SK-N-SH treated with all-trans-retinoic acid at 6 μM for 48 hours (cell line): ENCODE measurements at regions not wholly inside any gene's neighbourhood (a gene's known extent, or its start where the extent isn't known, plus 50 kb on each side); places are given as distances from the start of the nearest gene placed in this dataset.

Experiments used
- ATAC-seq: fragments of 200-7000 bp; cut with Tn5 transposase; 3 replicates; pipeline ENCODE4 v1.9.1; 2020; ENCODE audit warnings: mild to moderate bottlenecking, moderate library complexity
- ARNTL ChIP-seq: fragments of 450-650 bp; formaldehyde crosslinking; IDR thresholded peaks from 2 replicates; pipeline ENCODE4 v1.5.0; 2020; ENCODE audit warnings: low read depth, mild to moderate bottlenecking, moderate library complexity, borderline replicate concordance
- BACH2 ChIP-seq: fragments of 250-450 bp; sonication (Bioruptor Pico); IDR thresholded peaks from 2 replicates; pipeline ENCODE4 v1.9.0; 2021; ENCODE audit warnings: mild to moderate bottlenecking, borderline replicate concordance
- CSDC2 ChIP-seq: fragments of 250-450 bp; sonication (Bioruptor Pico); IDR thresholded peaks from 2 replicates; pipeline ENCODE4 v1.5.0; 2020; ENCODE audit warnings: mild to moderate bottlenecking, moderate library complexity
- ESRRG ChIP-seq: fragments of 250-450 bp; sonication (Bioruptor Pico); IDR thresholded peaks from 2 replicates; pipeline ENCODE4 v1.6.1; 2021; ENCODE audit warnings: mild to moderate bottlenecking
- GLIS3 ChIP-seq: fragments of 250-450 bp; sonication (Bioruptor Pico); IDR thresholded peaks from 2 replicates; pipeline ENCODE4 v1.5.0; 2020; ENCODE audit warnings: mild to moderate bottlenecking, moderate library complexity
- OSR1 ChIP-seq: fragments of 250-450 bp; sonication (Bioruptor Pico); IDR thresholded peaks from 2 replicates; pipeline ENCODE4 v1.8.0; 2022; ENCODE audit warnings: moderate library complexity, mild to moderate bottlenecking, inconsistent platforms
- PPARA ChIP-seq: fragments of 250-450 bp; sonication (Bioruptor Pico); IDR thresholded peaks from 2 replicates; pipeline ENCODE4 v1.5.0; 2020; ENCODE audit warnings: mild to moderate bottlenecking, borderline replicate concordance
- SNAI2 ChIP-seq: fragments of 250-450 bp; sonication (Bioruptor Pico); IDR thresholded peaks from 2 replicates; pipeline ENCODE4 v1.5.0; 2020; ENCODE audit warnings: mild to moderate bottlenecking, moderate library complexity
- TCF4 ChIP-seq: fragments of 250-450 bp; sonication (Bioruptor Pico); IDR thresholded peaks from 2 replicates; pipeline ENCODE4 v1.8.0; 2021; ENCODE audit warnings: mild to moderate bottlenecking, moderate library complexity, borderline replicate concordance
- TOX ChIP-seq: fragments of 250-450 bp; sonication (Bioruptor Pico); IDR thresholded peaks from 2 replicates; pipeline ENCODE4 v1.8.0; 2021; ENCODE audit warnings: mild to moderate bottlenecking, moderate library complexity, borderline replicate concordance
- ZC3H10 ChIP-seq: fragments of 250-450 bp; sonication (Bioruptor Pico); IDR thresholded peaks from 2 replicates; pipeline ENCODE4 v1.5.1; 2021; ENCODE audit warnings: mild to moderate bottlenecking, moderate library complexity
- ZFP30 ChIP-seq: fragments of 450-650 bp; formaldehyde crosslinking; IDR thresholded peaks from 2 replicates; pipeline ENCODE4 v1.5.0; 2022; ENCODE audit warnings: mild to moderate bottlenecking, moderate library complexity
- ZNF70 ChIP-seq: fragments of 450-650 bp; formaldehyde crosslinking; IDR thresholded peaks from 2 replicates; pipeline ENCODE4 v1.5.0; 2020; ENCODE audit warnings: mild to moderate bottlenecking, moderate library complexity
- ZNF8 ChIP-seq: fragments of 450-650 bp; formaldehyde crosslinking; IDR thresholded peaks from 2 replicates; pipeline ENCODE4 v1.5.0; 2020; ENCODE audit warnings: mild to moderate bottlenecking, moderate library complexity
- TF ChIP-seq, protein P1 (sequence below): fragments of 250-450 bp; sonication (Bioruptor Pico); IDR thresholded peaks from 2 replicates; pipeline ENCODE4 v1.5.1; 2020; ENCODE audit warnings: low read depth, mild to moderate bottlenecking, moderate library complexity
- TF ChIP-seq, protein P2 (sequence below): fragments of 250-450 bp; sonication (Bioruptor Pico); IDR thresholded peaks from 2 replicates; pipeline ENCODE4 v1.5.0; 2020; ENCODE audit warnings: mild to moderate bottlenecking, moderate library complexity
- TF ChIP-seq, protein P3 (sequence below): fragments of 250-450 bp; sonication (Bioruptor Pico); IDR thresholded peaks from 2 replicates; pipeline ENCODE4 v1.8.0; 2021; ENCODE audit warnings: low read depth, mild to moderate bottlenecking, moderate library complexity, borderline replicate concordance
- TF ChIP-seq, protein P4 (sequence below): fragments of 250-450 bp; sonication (Bioruptor Pico); IDR thresholded peaks from 2 replicates; pipeline ENCODE4 v1.8.0; 2020; ENCODE audit warnings: mild to moderate bottlenecking, moderate library complexity, borderline replicate concordance
- TF ChIP-seq, protein P5 (sequence below): fragments of 250-450 bp; sonication (Bioruptor Pico); IDR thresholded peaks from 2 replicates; pipeline ENCODE4 v1.5.1; 2021; ENCODE audit warnings: mild to moderate bottlenecking, moderate library complexity

DNA sequence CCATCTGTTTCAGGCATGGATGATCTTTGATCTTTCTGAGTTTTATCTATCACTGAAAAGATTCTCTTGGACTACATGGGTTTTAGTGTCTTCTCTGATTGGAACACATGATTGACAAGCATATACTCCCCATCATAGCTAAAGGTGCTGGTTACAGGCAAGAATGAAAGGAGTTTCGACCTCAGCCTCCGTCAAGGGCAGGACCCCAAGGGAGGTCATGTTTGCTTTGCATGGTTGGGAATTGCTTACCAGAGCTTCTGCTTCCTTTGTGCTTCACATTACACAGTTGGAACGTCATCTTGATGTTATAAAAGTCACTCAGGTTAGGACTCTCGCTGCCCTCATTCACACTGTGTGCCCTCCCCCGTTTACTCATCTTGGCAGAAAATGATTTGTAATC is 287.7 kb downstream of the PIK3C3 start:
- TF ChIP-seq ZNF70 (CRISPR knock-in tag) (no peak), ZFP30 (CRISPR knock-in tag) (no peak), CSDC2 (CRISPR knock-in tag) (no peak), TCF4 (no peak)
- TF ChIP-seq, protein P1, sequence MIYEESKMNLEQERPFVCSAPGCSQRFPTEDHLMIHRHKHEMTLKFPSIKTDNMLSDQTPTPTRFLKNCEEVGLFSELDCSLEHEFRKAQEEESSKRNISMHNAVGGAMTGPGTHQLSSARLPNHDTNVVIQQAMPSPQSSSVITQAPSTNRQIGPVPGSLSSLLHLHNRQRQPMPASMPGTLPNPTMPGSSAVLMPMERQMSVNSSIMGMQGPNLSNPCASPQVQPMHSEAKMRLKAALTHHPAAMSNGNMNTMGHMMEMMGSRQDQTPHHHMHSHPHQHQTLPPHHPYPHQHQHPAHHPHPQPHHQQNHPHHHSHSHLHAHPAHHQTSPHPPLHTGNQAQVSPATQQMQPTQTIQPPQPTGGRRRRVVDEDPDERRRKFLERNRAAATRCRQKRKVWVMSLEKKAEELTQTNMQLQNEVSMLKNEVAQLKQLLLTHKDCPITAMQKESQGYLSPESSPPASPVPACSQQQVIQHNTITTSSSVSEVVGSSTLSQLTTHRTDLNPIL (CRISPR knock-in tag) = no peak
- TF ChIP-seq, protein P2, sequence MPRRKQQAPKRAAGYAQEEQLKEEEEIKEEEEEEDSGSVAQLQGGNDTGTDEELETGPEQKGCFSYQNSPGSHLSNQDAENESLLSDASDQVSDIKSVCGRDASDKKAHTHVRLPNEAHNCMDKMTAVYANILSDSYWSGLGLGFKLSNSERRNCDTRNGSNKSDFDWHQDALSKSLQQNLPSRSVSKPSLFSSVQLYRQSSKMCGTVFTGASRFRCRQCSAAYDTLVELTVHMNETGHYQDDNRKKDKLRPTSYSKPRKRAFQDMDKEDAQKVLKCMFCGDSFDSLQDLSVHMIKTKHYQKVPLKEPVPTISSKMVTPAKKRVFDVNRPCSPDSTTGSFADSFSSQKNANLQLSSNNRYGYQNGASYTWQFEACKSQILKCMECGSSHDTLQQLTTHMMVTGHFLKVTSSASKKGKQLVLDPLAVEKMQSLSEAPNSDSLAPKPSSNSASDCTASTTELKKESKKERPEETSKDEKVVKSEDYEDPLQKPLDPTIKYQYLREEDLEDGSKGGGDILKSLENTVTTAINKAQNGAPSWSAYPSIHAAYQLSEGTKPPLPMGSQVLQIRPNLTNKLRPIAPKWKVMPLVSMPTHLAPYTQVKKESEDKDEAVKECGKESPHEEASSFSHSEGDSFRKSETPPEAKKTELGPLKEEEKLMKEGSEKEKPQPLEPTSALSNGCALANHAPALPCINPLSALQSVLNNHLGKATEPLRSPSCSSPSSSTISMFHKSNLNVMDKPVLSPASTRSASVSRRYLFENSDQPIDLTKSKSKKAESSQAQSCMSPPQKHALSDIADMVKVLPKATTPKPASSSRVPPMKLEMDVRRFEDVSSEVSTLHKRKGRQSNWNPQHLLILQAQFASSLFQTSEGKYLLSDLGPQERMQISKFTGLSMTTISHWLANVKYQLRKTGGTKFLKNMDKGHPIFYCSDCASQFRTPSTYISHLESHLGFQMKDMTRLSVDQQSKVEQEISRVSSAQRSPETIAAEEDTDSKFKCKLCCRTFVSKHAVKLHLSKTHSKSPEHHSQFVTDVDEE = no peak

DNA sequence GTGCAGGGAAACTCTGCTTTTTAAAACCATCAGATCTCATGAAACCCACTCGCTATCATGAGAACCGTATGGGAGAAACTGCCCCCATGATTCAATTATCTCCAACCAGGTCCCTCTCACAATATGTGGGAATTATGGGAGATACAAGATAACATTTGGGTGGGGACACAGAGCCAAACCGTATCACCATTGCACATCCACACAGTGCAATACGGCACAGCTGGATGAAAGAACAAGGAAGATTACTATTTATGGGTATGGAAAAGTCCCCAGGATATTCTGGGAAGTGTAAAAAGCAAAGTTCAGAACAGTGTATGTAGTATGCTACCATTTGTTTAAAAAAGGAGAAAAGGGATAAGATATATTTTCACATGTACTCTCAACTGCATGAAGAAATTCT is 290.1 kb downstream of the PIK3C3 start:
- ATAC-seq = no peak
- TF ChIP-seq TCF4 (no peak), ZC3H10 (no peak), OSR1 (CRISPR knock-in tag) (no peak), BACH2 (CRISPR knock-in tag) (no peak), ZFP30 (CRISPR knock-in tag) (no peak), TOX (CRISPR knock-in tag) (no peak), ZNF8 (CRISPR knock-in tag) (no peak), ZNF70 (CRISPR knock-in tag) (no peak), ARNTL (CRISPR knock-in tag) (no peak), GLIS3 (CRISPR knock-in tag) (no peak), SNAI2 (CRISPR knock-in tag) (no peak), ESRRG (no peak), CSDC2 (CRISPR knock-in tag) (no peak), PPARA (CRISPR knock-in tag) (no peak)
- TF ChIP-seq, protein P3, sequence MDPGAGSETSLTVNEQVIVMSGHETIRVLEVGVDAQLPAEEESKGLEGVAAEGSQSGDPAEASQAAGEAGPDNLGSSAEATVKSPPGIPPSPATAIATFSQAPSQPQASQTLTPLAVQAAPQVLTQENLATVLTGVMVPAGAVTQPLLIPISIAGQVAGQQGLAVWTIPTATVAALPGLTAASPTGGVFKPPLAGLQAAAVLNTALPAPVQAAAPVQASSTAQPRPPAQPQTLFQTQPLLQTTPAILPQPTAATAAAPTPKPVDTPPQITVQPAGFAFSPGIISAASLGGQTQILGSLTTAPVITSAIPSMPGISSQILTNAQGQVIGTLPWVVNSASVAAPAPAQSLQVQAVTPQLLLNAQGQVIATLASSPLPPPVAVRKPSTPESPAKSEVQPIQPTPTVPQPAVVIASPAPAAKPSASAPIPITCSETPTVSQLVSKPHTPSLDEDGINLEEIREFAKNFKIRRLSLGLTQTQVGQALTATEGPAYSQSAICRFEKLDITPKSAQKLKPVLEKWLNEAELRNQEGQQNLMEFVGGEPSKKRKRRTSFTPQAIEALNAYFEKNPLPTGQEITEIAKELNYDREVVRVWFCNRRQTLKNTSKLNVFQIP (CRISPR knock-in tag) = no peak
- TF ChIP-seq, protein P4, sequence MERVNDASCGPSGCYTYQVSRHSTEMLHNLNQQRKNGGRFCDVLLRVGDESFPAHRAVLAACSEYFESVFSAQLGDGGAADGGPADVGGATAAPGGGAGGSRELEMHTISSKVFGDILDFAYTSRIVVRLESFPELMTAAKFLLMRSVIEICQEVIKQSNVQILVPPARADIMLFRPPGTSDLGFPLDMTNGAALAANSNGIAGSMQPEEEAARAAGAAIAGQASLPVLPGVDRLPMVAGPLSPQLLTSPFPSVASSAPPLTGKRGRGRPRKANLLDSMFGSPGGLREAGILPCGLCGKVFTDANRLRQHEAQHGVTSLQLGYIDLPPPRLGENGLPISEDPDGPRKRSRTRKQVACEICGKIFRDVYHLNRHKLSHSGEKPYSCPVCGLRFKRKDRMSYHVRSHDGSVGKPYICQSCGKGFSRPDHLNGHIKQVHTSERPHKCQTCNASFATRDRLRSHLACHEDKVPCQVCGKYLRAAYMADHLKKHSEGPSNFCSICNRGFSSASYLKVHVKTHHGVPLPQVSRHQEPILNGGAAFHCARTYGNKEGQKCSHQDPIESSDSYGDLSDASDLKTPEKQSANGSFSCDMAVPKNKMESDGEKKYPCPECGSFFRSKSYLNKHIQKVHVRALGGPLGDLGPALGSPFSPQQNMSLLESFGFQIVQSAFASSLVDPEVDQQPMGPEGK (CRISPR knock-in tag) = no peak
- TF ChIP-seq, protein P2 = no peak
- TF ChIP-seq, protein P5, sequence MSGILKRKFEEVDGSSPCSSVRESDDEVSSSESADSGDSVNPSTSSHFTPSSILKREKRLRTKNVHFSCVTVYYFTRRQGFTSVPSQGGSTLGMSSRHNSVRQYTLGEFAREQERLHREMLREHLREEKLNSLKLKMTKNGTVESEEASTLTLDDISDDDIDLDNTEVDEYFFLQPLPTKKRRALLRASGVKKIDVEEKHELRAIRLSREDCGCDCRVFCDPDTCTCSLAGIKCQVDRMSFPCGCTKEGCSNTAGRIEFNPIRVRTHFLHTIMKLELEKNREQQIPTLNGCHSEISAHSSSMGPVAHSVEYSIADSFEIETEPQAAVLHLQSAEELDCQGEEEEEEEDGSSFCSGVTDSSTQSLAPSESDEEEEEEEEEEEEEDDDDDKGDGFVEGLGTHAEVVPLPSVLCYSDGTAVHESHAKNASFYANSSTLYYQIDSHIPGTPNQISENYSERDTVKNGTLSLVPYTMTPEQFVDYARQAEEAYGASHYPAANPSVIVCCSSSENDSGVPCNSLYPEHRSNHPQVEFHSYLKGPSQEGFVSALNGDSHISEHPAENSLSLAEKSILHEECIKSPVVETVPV (CRISPR knock-in tag) = no peak
- TF ChIP-seq, protein P1 (CRISPR knock-in tag) = no peak

More for the DNA sequence above, 287.7 kb downstream of the PIK3C3 start:
- no peak for ATAC-seq
